Muscle layer of colon (tissue), 2 donors: ENCODE measurements at regions not wholly inside any gene's neighbourhood (a gene's known extent, or its start where the extent isn't known, plus 50 kb on each side); places are given as distances from the start of the nearest gene placed in this dataset.

ENCODE experiments used
- H3K27ac ChIP-seq: one replicate; pipeline ENCODE4 v1.7.0; 2013; ENCODE audit warnings: low read depth, mild to moderate bottlenecking, low read length, moderate library complexity
- H3K27me3 ChIP-seq, 2 donors: one replicate each; pipeline ENCODE4 v1.7.0; 2013; ENCODE audit warnings: low read length in 2 of 2, mild to moderate bottlenecking in 2 of 2; ENCODE audit not compliant: insufficient read depth in 2 of 2, control insufficient read depth in 1 of 2
- H3K36me3 ChIP-seq: one replicate; pipeline ENCODE4 v1.7.0; 2013; ENCODE audit warnings: mild to moderate bottlenecking, low read length; ENCODE audit not compliant: insufficient read depth
- H3K4me1 ChIP-seq: one replicate; pipeline ENCODE4 v1.7.0; 2013; ENCODE audit warnings: mild to moderate bottlenecking, low read length; ENCODE audit not compliant: insufficient read depth
- H3K4me3 ChIP-seq, 2 donors: one replicate each; pipeline ENCODE4 v1.7.0; 2013; ENCODE audit warnings: low read length in 2 of 2, low read depth in 1 of 2, mild to moderate bottlenecking in 1 of 2, moderate library complexity in 1 of 2
- H3K9ac ChIP-seq: one replicate; pipeline ENCODE4 v1.7.0; 2013; ENCODE audit warnings: low read length
- H3K9me3 ChIP-seq: one replicate; pipeline ENCODE4 v1.7.0; 2013; ENCODE audit warnings: mild to moderate bottlenecking, low read length
- donor health status: abdominal sarcoma.
- donor health status: Adenocarcinoma of cecum.

GRCh38 chr1:56227401-56227800, 352.0 kb downstream of the PLPP3 start:
- Histone ChIP-seq H3K4me3 (no peak overlapping the region), H3K36me3 (no peaks in the 10 kb centered on the region), H3K4me1 (peaks cover 5% of the 10 kb centered on the region), H3K27me3 (no peaks in the 10 kb centered on the region), H3K9ac (no peak overlapping the region), H3K27ac (no peak overlapping the region), H3K9me3 (no peaks in the 10 kb centered on the region)

GRCh38 chr1:56225964-56226815, 353.2 kb downstream of the PLPP3 start:
- Histone ChIP-seq H3K4me3 (no peak overlapping the region), H3K27ac (no peak overlapping the region), H3K9ac (no peak overlapping the region), H3K27me3 (no peaks in the 10 kb centered on the region), H3K4me1 (peaks cover 5% of the 10 kb centered on the region), H3K36me3 (no peaks in the 10 kb centered on the region), H3K9me3 (no peaks in the 10 kb centered on the region)

GRCh38 chr1:56223968-56224367, 355.4 kb downstream of the PLPP3 start:
- no peaks in the 10 kb centered on the region for H3K9me3 ChIP-seq
- H3K27ac ChIP-seq: no peak overlapping the region
- H3K4me1 ChIP-seq: peaks cover 5% of the 10 kb centered on the region
- no peak overlapping the region for H3K9ac ChIP-seq
- no peak overlapping the region for H3K4me3 ChIP-seq
- H3K27me3 ChIP-seq: no peaks in the 10 kb centered on the region
- H3K36me3 ChIP-seq: no peaks in the 10 kb centered on the region

- Histone ChIP-seq H3K27ac (no peak overlapping the region), H3K9ac (no peak overlapping the region), H3K9me3 (no peaks in the 10 kb centered on the region), H3K36me3 (no peaks in the 10 kb centered on the region), H3K4me3 (no peak overlapping the region), H3K4me1 (peaks cover 5% of the 10 kb centered on the region), H3K27me3 (no peaks in the 10 kb centered on the region)
Observed at GRCh38 chr1:56222914-56223540, 356.3 kb downstream of the PLPP3 start.

- H3K27ac ChIP-seq: no peak overlapping the region
- H3K4me1 ChIP-seq: no peaks in the 10 kb centered on the region
- no peaks in the 10 kb centered on the region for H3K36me3 ChIP-seq
- H3K9me3 ChIP-seq: no peaks in the 10 kb centered on the region
- H3K4me3 ChIP-seq: no peak overlapping the region
- H3K27me3 ChIP-seq: no peaks in the 10 kb centered on the region
- no peak overlapping the region for H3K9ac ChIP-seq
Observed at GRCh38 chr1:56220021-56220420, 359.3 kb downstream of the PLPP3 start.

GRCh38 chr1:56218023-56218422, 361.3 kb downstream of the PLPP3 start:
- H3K27ac ChIP-seq: no peak overlapping the region
- no peak overlapping the region for H3K4me3 ChIP-seq
- H3K36me3 ChIP-seq: no peaks in the 10 kb centered on the region
- no peak overlapping the region for H3K9ac ChIP-seq
- no peaks in the 10 kb centered on the region for H3K4me1 ChIP-seq
- H3K9me3 ChIP-seq: no peaks in the 10 kb centered on the region
- H3K27me3 ChIP-seq: no peaks in the 10 kb centered on the region

GRCh38 chr1:56216218-56216617, 363.1 kb downstream of the PLPP3 start:
- Histone ChIP-seq H3K9me3 (no peaks in the 10 kb centered on the region), H3K4me3 (no peak overlapping the region), H3K9ac (no peak overlapping the region), H3K4me1 (no peaks in the 10 kb centered on the region), H3K27ac (no peak overlapping the region), H3K36me3 (no peaks in the 10 kb centered on the region), H3K27me3 (no peaks in the 10 kb centered on the region)

GRCh38 chr1:56215771-56216170, 363.6 kb downstream of the PLPP3 start:
- Histone ChIP-seq H3K36me3 (no peaks in the 10 kb centered on the region), H3K9ac (no peak overlapping the region), H3K4me3 (no peak overlapping the region), H3K27me3 (no peaks in the 10 kb centered on the region), H3K9me3 (no peaks in the 10 kb centered on the region), H3K27ac (no peak overlapping the region), H3K4me1 (no peaks in the 10 kb centered on the region)

GRCh38 chr1:56215086-56215485, 364.3 kb downstream of the PLPP3 start:
- H3K27ac ChIP-seq: no peak overlapping the region
- H3K36me3 ChIP-seq: no peaks in the 10 kb centered on the region
- no peak overlapping the region for H3K9ac ChIP-seq
- no peaks in the 10 kb centered on the region for H3K9me3 ChIP-seq
- H3K4me3 ChIP-seq: no peak overlapping the region
- no peaks in the 10 kb centered on the region for H3K4me1 ChIP-seq
- H3K27me3 ChIP-seq: no peaks in the 10 kb centered on the region

GRCh38 chr1:56213068-56213467, 366.3 kb downstream of the PLPP3 start:
- Histone ChIP-seq H3K27me3 (no peaks in the 10 kb centered on the region), H3K4me1 (no peaks in the 10 kb centered on the region), H3K27ac (no peak overlapping the region), H3K9ac (no peak overlapping the region), H3K4me3 (no peak overlapping the region), H3K36me3 (no peaks in the 10 kb centered on the region), H3K9me3 (no peaks in the 10 kb centered on the region)

GRCh38 chr1:56212143-56212542, 367.2 kb downstream of the PLPP3 start:
- H3K27me3 ChIP-seq: no peaks in the 10 kb centered on the region
- H3K36me3 ChIP-seq: no peaks in the 10 kb centered on the region
- no peak overlapping the region for H3K9ac ChIP-seq
- no peak overlapping the region for H3K4me3 ChIP-seq
- H3K9me3 ChIP-seq: no peaks in the 10 kb centered on the region
- H3K4me1 ChIP-seq: no peaks in the 10 kb centered on the region
- no peak overlapping the region for H3K27ac ChIP-seq

- H3K27me3 ChIP-seq: no peaks in the 10 kb centered on the region
- no peak overlapping the region for H3K4me3 ChIP-seq
- H3K36me3 ChIP-seq: no peaks in the 10 kb centered on the region
- no peaks in the 10 kb centered on the region for H3K4me1 ChIP-seq
- no peak overlapping the region for H3K27ac ChIP-seq
- H3K9me3 ChIP-seq: no peaks in the 10 kb centered on the region
- H3K9ac ChIP-seq: no peak overlapping the region
Observed at GRCh38 chr1:56206391-56206790, 373.0 kb downstream of the PLPP3 start.
